A673 (cell line): ENCODE measurements at regions not wholly inside any gene's neighbourhood (a gene's known extent, or its start where the extent isn't known, plus 50 kb on each side); places are given as distances from the start of the nearest gene placed in this dataset.

Source experiments
- BruUV-seq: library from RNA; stranded (reverse); fragments of 400-500 nt; replicated peaks from 2 replicates; lab custom pipeline; 2021; lab: Mats Ljungman, UMichigan
- CTCF ChIA-PET: fragments of 300-600 bp; sonication (Branson Sonifier 250); formaldehyde crosslinking; loops from one replicate; lab custom pipeline; 2022; ENCODE audit warnings: antibody characterized with exemption; lab: Charles Lee
- POLR2A ChIA-PET: fragments of 300-600 bp; sonication (Branson Sonifier 250); formaldehyde crosslinking; loops from one replicate; lab custom pipeline; 2022; ENCODE audit warnings: antibody characterized with exemption; ENCODE audit not compliant: low non-redundant PET; lab: Charles Lee
- DNase-seq: peaks from one replicate; pipeline ENCODE4 v3.0.0-alpha.2; 2015; ENCODE audit warnings: low spot score
- H3K27ac ChIP-seq: fragments of 200-600 bp; sonication (generic); 2 replicates; pipeline ENCODE4 v1.5.1; 2016; ENCODE audit warnings: mixed run types, low read depth, mild to moderate bottlenecking, mixed read lengths, antibody characterized with exemption, low read length; ENCODE audit not compliant: poor library complexity, severe bottlenecking
- H3K27me3 ChIP-seq: fragments of 200-600 bp; sonication (generic); replicated peaks from 2 replicates; pipeline ENCODE4 v1.6.1; 2017; ENCODE audit warnings: mixed run types, low read depth, mild to moderate bottlenecking, mixed read lengths, antibody characterized with exemption, low read length; ENCODE audit not compliant: insufficient read depth, poor library complexity
- H3K36me3 ChIP-seq: fragments of 200-600 bp; sonication (generic); 2 replicates; pipeline ENCODE4 v1.6.1; 2016; ENCODE audit warnings: mixed run types, mild to moderate bottlenecking, mixed read lengths, antibody characterized with exemption, low read length; ENCODE audit not compliant: insufficient read depth, poor library complexity, severe bottlenecking
- H3K4me1 ChIP-seq: fragments of 200-600 bp; sonication (generic); 2 replicates; pipeline ENCODE4 v1.6.1; 2017; ENCODE audit warnings: mixed run types, mild to moderate bottlenecking, mixed read lengths, antibody characterized with exemption, low read length; ENCODE audit not compliant: insufficient read depth, poor library complexity, severe bottlenecking
- H3K4me3 ChIP-seq: fragments of 200-600 bp; sonication (generic); 2 replicates; pipeline ENCODE4 v1.5.1; 2016; ENCODE audit warnings: low read depth, mixed run types, mild to moderate bottlenecking, mixed read lengths, low read length; ENCODE audit not compliant: poor library complexity, severe bottlenecking
- H3K9me3 ChIP-seq: fragments of 200-600 bp; sonication (generic); 2 replicates; pipeline ENCODE4 v1.6.1; 2016; ENCODE audit warnings: mixed run types, low read depth, mild to moderate bottlenecking, mixed read lengths, antibody characterized with exemption, low read length; ENCODE audit not compliant: poor library complexity, severe bottlenecking
- CTCF ChIP-seq: fragments of 300-800, 200-600 bp; sonication (generic); conservative IDR thresholded peaks from 2 replicates; pipeline ENCODE4 v1.5.1; 2017; ENCODE audit warnings: low read depth, mild to moderate bottlenecking, antibody characterized with exemption, low read length, moderate library complexity, mixed read lengths
- EZH2 ChIP-seq: fragments of 200-600 bp; sonication (generic); IDR thresholded peaks from 2 replicates; pipeline ENCODE4 v1.6.1; 2017; ENCODE audit warnings: borderline replicate concordance, low read depth, mild to moderate bottlenecking, mixed read lengths, antibody characterized with exemption, low read length; ENCODE audit not compliant: poor library complexity, severe bottlenecking
- intact Hi-C: fragments of 100-400 bp; cut with micrococcal nuclease; formaldehyde crosslinking; loops from one replicate; pipeline ENCODE4 v1.10.0; 2022; ENCODE audit not compliant: unreplicated experiment

GRCh38 chr16:86110134-86110533 is 211.2 kb downstream of the IRF8 start:
- TF ChIP-seq CTCF (no peak), EZH2 (no peak)
- ChIA-PET POLR2A (no interaction called here), CTCF (no interaction called here)
- H3K9me3 ChIP-seq = peaks cover 8% of the 10 kb centered on the region
- intact Hi-C loops = no loop called here
- H3K27me3 ChIP-seq = peaks cover 8% of the 10 kb centered on the region
- H3K27ac ChIP-seq = no peak overlapping the region
- DNase-seq = no peak
- no peaks in the 10 kb centered on the region for H3K36me3 ChIP-seq
- no TSS peak for BruUV-seq
- H3K4me3 ChIP-seq = no peak overlapping the region
- no peaks in the 10 kb centered on the region for H3K4me1 ChIP-seq

DNA sequence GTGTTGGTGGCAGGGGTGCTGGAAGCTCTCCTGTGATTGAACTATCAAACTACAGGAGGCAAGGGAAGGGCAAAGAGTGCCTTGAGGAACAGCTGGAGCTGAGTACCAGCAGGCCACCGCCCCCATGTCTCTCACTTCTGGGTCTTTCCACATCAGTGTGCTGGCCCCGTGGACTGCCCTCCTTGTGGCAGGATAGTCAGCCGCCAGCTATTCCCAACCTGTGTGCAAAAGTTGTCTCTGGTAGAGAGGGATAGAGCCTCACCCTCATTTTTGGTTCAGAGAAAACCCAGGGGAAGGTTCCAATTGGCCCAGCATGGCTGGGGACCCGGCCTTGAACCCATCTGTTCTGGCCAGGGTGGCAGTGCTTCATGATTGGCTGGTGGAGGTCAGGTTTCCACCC is 211.8 kb downstream of the IRF8 start:
- H3K4me3 ChIP-seq = no peak overlapping the region
- ChIA-PET POLR2A (no interaction called here), CTCF (no interaction called here)
- no TSS peak for BruUV-seq
- H3K36me3 ChIP-seq = no peaks in the 10 kb centered on the region
- intact Hi-C loops = no loop called here
- TF ChIP-seq EZH2 (no peak), CTCF (no peak)
- H3K27ac ChIP-seq = no peak overlapping the region
- H3K4me1 ChIP-seq = no peaks in the 10 kb centered on the region
- peaks cover 8% of the 10 kb centered on the region for H3K27me3 ChIP-seq
- no peak for DNase-seq
- H3K9me3 ChIP-seq = peaks cover 8% of the 10 kb centered on the region

DNA sequence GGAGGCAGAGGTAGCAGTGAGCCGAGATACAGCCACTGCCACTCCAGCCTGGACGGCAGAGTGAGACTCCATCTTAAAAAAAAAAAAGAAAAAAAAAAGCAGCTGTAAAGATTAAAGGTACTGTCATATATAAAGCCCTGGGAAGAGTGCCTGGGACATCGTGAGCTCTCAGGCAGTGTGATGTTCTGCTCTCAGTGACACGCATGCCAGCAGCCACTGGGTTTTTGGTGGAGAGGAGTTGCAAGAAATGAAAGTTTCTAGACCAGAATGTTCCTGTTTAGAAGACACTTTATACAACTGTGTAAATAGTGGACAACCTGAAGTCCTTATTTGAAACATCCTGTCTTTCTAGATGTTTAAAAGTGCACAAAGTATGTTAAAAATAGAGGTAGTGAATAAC is 213.2 kb downstream of the IRF8 start:
- Histone ChIP-seq H3K9me3 (peaks cover 8% of the 10 kb centered on the region), H3K27ac (no peak overlapping the region), H3K36me3 (no peaks in the 10 kb centered on the region), H3K27me3 (peaks cover 10% of the 10 kb centered on the region), H3K4me1 (no peaks in the 10 kb centered on the region), H3K4me3 (no peak overlapping the region)
- no TSS peak for BruUV-seq
- intact Hi-C loops = no loop called here
- ChIA-PET CTCF (no interaction called here), POLR2A (no interaction called here)
- no peak for DNase-seq
- TF ChIP-seq CTCF (no peak), EZH2 (no peak)

- no peak overlapping the region for H3K27ac ChIP-seq
- peaks cover 61% of the 10 kb centered on the region for H3K27me3 ChIP-seq
- H3K9me3 ChIP-seq = no peaks in the 10 kb centered on the region
- no peaks in the 10 kb centered on the region for H3K4me1 ChIP-seq
- no TSS peak for BruUV-seq
- no peak for DNase-seq
- H3K36me3 ChIP-seq = no peaks in the 10 kb centered on the region
- no peak overlapping the region for H3K4me3 ChIP-seq
- ChIA-PET CTCF (no interaction called here), POLR2A (no interaction called here)
- TF ChIP-seq CTCF (no peak), EZH2 (no peak)
- intact Hi-C loops = no loop called here
These were observed 218.3 kb downstream of the IRF8 start for GRCh38 chr16:86117235-86117634.
